ENCODE measurements at regions not wholly inside any gene's neighbourhood (a gene's known extent, or its start where the extent isn't known, plus 50 kb on each side); places are given as distances from the start of the nearest gene placed in this dataset.

DNA sequence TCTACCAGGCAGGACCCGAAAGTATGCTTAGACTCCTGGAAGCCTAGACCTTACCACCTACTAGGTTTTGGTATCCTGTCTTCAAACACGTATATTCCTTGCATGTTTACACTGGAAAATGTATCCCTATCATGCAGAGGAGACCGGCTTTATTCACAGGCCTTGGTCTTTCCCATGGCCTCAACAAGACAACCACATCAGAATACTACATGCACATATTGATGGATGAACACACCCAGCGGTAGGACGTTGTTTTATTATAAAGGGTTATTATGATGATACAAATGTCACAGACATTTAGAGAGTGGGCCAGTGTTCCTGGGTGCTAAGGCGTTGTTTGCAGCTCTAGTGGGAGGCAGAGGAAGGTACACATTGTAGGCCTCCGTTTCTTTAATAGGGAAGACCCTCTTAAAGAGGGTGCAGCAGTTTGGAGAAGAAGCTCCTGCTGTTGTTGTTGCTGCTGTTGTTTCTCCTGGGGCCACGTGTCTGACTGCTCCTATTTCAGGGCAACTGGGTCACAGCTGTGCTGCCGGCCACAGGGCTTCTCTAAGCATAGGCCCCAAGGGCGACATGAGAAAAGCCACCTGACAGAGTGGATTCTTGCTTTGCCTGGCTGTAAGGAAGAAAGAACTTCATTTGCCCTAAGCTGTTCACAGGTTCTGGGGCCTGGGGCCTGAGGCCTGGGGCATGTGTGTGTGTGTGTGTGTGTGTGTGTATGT is 98.3 kb upstream of the SASH1 start:
- H3K27ac ChIP-seq (ENCODE audit: low read depth, low read length) = no peak overlapping the region
- no peaks in the 10 kb centered on the region for H3K4me1 ChIP-seq (replicated peaks in 1 of 4; ENCODE audit: control insufficient read depth in 3 of 4, insufficient read depth in 4 of 4, low read length in 3 of 4)
- no peak overlapping the region for H2BK12ac ChIP-seq (ENCODE audit: low read depth, low read length)
- ChIA-PET CTCF (ENCODE audit: partially characterized antibody) (interaction anchor here (0.7 to 3.5 kb wide), 6 partner anchors 24 to 1596 kb away, joined by 3 to 15 read pairs (median 3); no protein-coding TSS in a partner anchor), POLR2A (ENCODE audit: partially characterized antibody) (interaction anchor here (0.6 kb wide), 1 partner anchor 17 kb away, joined by 4 read pairs; no protein-coding TSS in a partner anchor)
- H2BK5ac ChIP-seq (ENCODE audit: low read depth, low read length) = no peak overlapping the region
- no peak overlapping the region for H2BK120ac ChIP-seq (replicated peaks; ENCODE audit: low read depth, low read length)
- H3K14ac ChIP-seq (ENCODE audit: insufficient read length) = no peak overlapping the region
- H4K20me1 ChIP-seq (replicated peaks in 1 of 2; ENCODE audit: control insufficient read depth in 1 of 2, insufficient read depth in 2 of 2, low read length in 2 of 2) = no peaks in the 10 kb centered on the region
- H3K18ac ChIP-seq (ENCODE audit: extremely low read depth, low read length) = no peak overlapping the region
- H4K5ac ChIP-seq (ENCODE audit: insufficient read length, low read depth, low read length) = no peak overlapping the region
- H2BK15ac ChIP-seq (ENCODE audit: low read length) = no peak overlapping the region
- no peaks in the 10 kb centered on the region for H3K23me2 ChIP-seq (ENCODE audit: low read depth, low read length)
- H3K4ac ChIP-seq (replicated peaks; ENCODE audit: insufficient read length, low read depth, low read length) = no peak overlapping the region
- no peaks in the 10 kb centered on the region for H3K27me3 ChIP-seq (replicated peaks in 1 of 4; ENCODE audit: control insufficient read depth in 3 of 4, extremely low read depth in 1 of 4, insufficient read depth in 3 of 4, low read length in 3 of 4)
- no peak overlapping the region for H3K4me3 ChIP-seq (ENCODE audit: extremely low read depth in 1 of 4, insufficient read depth in 2 of 4, low read depth in 3 of 4, low read length in 4 of 4)
- H2AFZ ChIP-seq (ENCODE audit: low read length) = no peak overlapping the region
- H2BK20ac ChIP-seq (ENCODE audit: low read length) = no peak overlapping the region
- H3K79me2 ChIP-seq (ENCODE audit: control insufficient read depth in 1 of 2, insufficient read depth in 2 of 2, low read length in 2 of 2) = no peaks in the 10 kb centered on the region
- no peak overlapping the region for H4K91ac ChIP-seq (replicated peaks; ENCODE audit: insufficient read length, low read length)
- no peak overlapping the region for H3K4me2 ChIP-seq (ENCODE audit: insufficient read depth in 1 of 2, low read depth in 2 of 2, low read length in 2 of 2)
- no peak overlapping the region for H3K56ac ChIP-seq (replicated peaks; ENCODE audit: insufficient read length, low read depth, low read length)
- no peak for DNase-seq (ENCODE audit: low read depth in 1 of 2, low spot score in 2 of 2)
- H4K8ac ChIP-seq (ENCODE audit: extremely low read depth, insufficient read depth, low read length) = no peak overlapping the region
- no peak overlapping the region for H3K23ac ChIP-seq (ENCODE audit: insufficient read length)
- H3K9ac ChIP-seq (replicated peaks in 1 of 4; ENCODE audit: extremely low read depth in 1 of 4, low read depth in 3 of 4, low read length in 3 of 4) = no peak overlapping the region; a peak in 1 of 7 replicates
- WGBS, 2 experiments (ENCODE audit: extremely low coverage in 1 of 2, insufficient coverage in 1 of 2, insufficient read length in 1 of 2, insufficient replicate concordance in 2 of 2, low coverage in 1 of 2, low lambda C conversion rate in 2 of 2, missing lambda C conversion rate in 1 of 2) = 91% methylated on average over 10 of the region's 10 CpGs; no CpG with 5 or more reads in 1 of the 2 experiments
- H3K36me3 ChIP-seq (ENCODE audit: control insufficient read depth in 2 of 4, insufficient read depth in 4 of 4, low read length in 3 of 4) = no peaks in the 10 kb centered on the region
- no peak overlapping the region for H2AK5ac ChIP-seq (ENCODE audit: low read depth, low read length)
- H3K9me3 ChIP-seq (ENCODE audit: insufficient read depth in 2 of 2, low read depth in 1 of 2, low read length in 1 of 2) = no peaks in the 10 kb centered on the region
- H3K79me1 ChIP-seq (ENCODE audit: low read depth, low read length) = no peaks in the 10 kb centered on the region
- TF ChIP-seq SRF (IDR thresholded peaks at IDR 0.05; ENCODE audit: low read depth, low read length) = no peak
- TF ChIP-seq GTF2F1 (IDR thresholded peaks at IDR 0.05; ENCODE audit: borderline replicate concordance, low read depth, low read length) = no peak
- TF ChIP-seq CHD2 (IDR thresholded peaks at IDR 0.05; ENCODE audit: low read length) = no peak
- no peak for TF ChIP-seq SP2 (IDR thresholded peaks at IDR 0.05; ENCODE audit: low read length)
- TF ChIP-seq TAF7 (optimal IDR thresholded peaks at IDR 0.05; ENCODE audit: borderline replicate concordance, low read depth, low read length) = no peak
- no peak for TF ChIP-seq SIRT6 (IDR thresholded peaks at IDR 0.05; ENCODE audit: low read length)
- no peak for TF ChIP-seq CBX5 (IDR thresholded peaks at IDR 0.05; ENCODE audit: low read depth, low read length)
- TF ChIP-seq BCL11A (IDR thresholded peaks at IDR 0.05; ENCODE audit: low read depth in 2 of 2, low read length in 2 of 2) = no peak
- TF ChIP-seq YY1 (IDR thresholded peaks at IDR 0.05; ENCODE audit: low read depth, low read length) = no peak
- TF ChIP-seq CTBP2 (IDR thresholded peaks at IDR 0.05; ENCODE audit: borderline replicate concordance, insufficient read depth, insufficient read length, low read length) = no peak
- TF ChIP-seq, protein P1, sequence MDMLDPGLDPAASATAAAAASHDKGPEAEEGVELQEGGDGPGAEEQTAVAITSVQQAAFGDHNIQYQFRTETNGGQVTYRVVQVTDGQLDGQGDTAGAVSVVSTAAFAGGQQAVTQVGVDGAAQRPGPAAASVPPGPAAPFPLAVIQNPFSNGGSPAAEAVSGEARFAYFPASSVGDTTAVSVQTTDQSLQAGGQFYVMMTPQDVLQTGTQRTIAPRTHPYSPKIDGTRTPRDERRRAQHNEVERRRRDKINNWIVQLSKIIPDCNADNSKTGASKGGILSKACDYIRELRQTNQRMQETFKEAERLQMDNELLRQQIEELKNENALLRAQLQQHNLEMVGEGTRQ (IDR thresholded peaks at IDR 0.05; ENCODE audit: low read length) = no peak
- TF ChIP-seq CHD1 (IDR thresholded peaks at IDR 0.05; ENCODE audit: low read depth, low read length) = no peak
- no peak for TF ChIP-seq RFX5 (IDR thresholded peaks at IDR 0.05; ENCODE audit: borderline replicate concordance, low read depth, low read length)
- no peak for FAIRE-seq

All from H1 (cell line).